ENCODE measurements at regions not wholly inside any gene's neighbourhood (a gene's known extent, or its start where the extent isn't known, plus 50 kb on each side); places are given as distances from the start of the nearest gene placed in this dataset.

GRCh38 chr2:147569426-147569825 is 275.4 kb upstream of the ACVR2A start:
- H3K79me2 ChIP-seq (ENCODE audit: insufficient read depth, low read length) = no peaks in the 10 kb centered on the region
- ATAC-seq = no peak
- H3K27ac ChIP-seq (ENCODE audit: low read depth, low read length) = no peak overlapping the region
- ChIA-PET RAD21 (ENCODE audit: low non-redundant PET in 1 of 2, low total read pairs in 2 of 2, uncharacterized antibody in 2 of 2, unreplicated experiment in 2 of 2) (no interaction called here), POLR2A (no interaction called here), CTCF (no interaction called here)
- H3K9ac ChIP-seq (ENCODE audit: low read length) = no peak overlapping the region
- H3K4me2 ChIP-seq (ENCODE audit: low read length) = no peak overlapping the region
- no peak overlapping the region for H3K4me3 ChIP-seq (replicated peaks in 1 of 2; ENCODE audit: low read depth in 1 of 2, low read length in 2 of 2)
- no peaks in the 10 kb centered on the region for H3K36me3 ChIP-seq (ENCODE audit: control insufficient read depth in 1 of 2, insufficient read depth in 2 of 2, low read length in 2 of 2)
- TF ChIP-seq POLR2AphosphoS5 (IDR thresholded peaks at IDR 0.05; ENCODE audit: low read depth, low read length) (no peak), YY1 (IDR thresholded peaks at IDR 0.05; ENCODE audit: extremely low read depth, insufficient replicate concordance, low read depth, low read length) (no peak), ZNF274 (IDR thresholded peaks at IDR 0.05; ENCODE audit: low read depth, low read length) (no peak), CTCF (IDR thresholded peaks at IDR 0.05 in 2 of 3, conservative IDR thresholded peaks at IDR 0.05 in 1 of 3; ENCODE audit: borderline replicate concordance in 1 of 3, insufficient read depth in 1 of 3, low read depth in 2 of 3, low read length in 2 of 3) (no peak), SP1 (IDR thresholded peaks at IDR 0.05; ENCODE audit: low read depth) (no peak), ZBTB33 (IDR thresholded peaks at IDR 0.05; ENCODE audit: extremely low read depth, insufficient replicate concordance, low read length) (no peak), REST (IDR thresholded peaks at IDR 0.05; ENCODE audit: low read depth) (no peak), JUND (IDR thresholded peaks at IDR 0.05) (no peak), ATF3 (IDR thresholded peaks at IDR 0.05) (no peak), EGR1 (IDR thresholded peaks at IDR 0.05; ENCODE audit: low read depth) (no peak), MAX (IDR thresholded peaks at IDR 0.05) (no peak), CBX3 (IDR thresholded peaks at IDR 0.05; ENCODE audit: low read depth) (no peak)
- H4K20me1 ChIP-seq (ENCODE audit: insufficient read depth) = no peaks in the 10 kb centered on the region
- intact Hi-C loops (cut with micrococcal nuclease) = no loop called here
- no peak overlapping the region for H2AFZ ChIP-seq (ENCODE audit: low read depth, low read length, poor library complexity, severe bottlenecking)
- no TSS peak for BruUV-seq (replicated peaks)
- no peaks in the 10 kb centered on the region for H3K9me2 ChIP-seq (ENCODE audit: insufficient read depth)
- no peaks in the 10 kb centered on the region for H3K27me3 ChIP-seq (ENCODE audit: insufficient read depth, low read length)
- DNase-seq (ENCODE audit: low read depth, low spot score) = no peak
- H3K9me3 ChIP-seq (ENCODE audit: control insufficient read depth in 1 of 2, insufficient read depth in 1 of 2, low read depth in 1 of 2, low read length in 2 of 2) = no peaks in the 10 kb centered on the region
- no peaks in the 10 kb centered on the region for H3K4me1 ChIP-seq (ENCODE audit: control insufficient read depth in 1 of 2, insufficient read depth in 2 of 2, low read length in 2 of 2)
